ENCODE measurements at regions not wholly inside any gene's neighbourhood (a gene's known extent, or its start where the extent isn't known, plus 50 kb on each side); places are given as distances from the start of the nearest gene placed in this dataset.

GRCh38 chr15:31615643-31616415, 289.2 kb downstream of the KLF13 start:
- TF ChIP-seq CTCF (IDR thresholded peaks at IDR 0.05), result no peak
- TF ChIP-seq NFE2L2 (conservative IDR thresholded peaks at IDR 0.05; ENCODE audit: low read length), result no peak
- no peak for TF ChIP-seq E2F6 (IDR thresholded peaks at IDR 0.05; ENCODE audit: borderline replicate concordance, low read depth)
- no peak for TF ChIP-seq RAD21 (conservative IDR thresholded peaks at IDR 0.05 in 1 of 2, IDR thresholded peaks at IDR 0.05 in 1 of 2)
- TF ChIP-seq REST (IDR thresholded peaks at IDR 0.05), result no peak
- no peak for TF ChIP-seq RFX5 (IDR thresholded peaks at IDR 0.05)

Measured in A549 (cell line).